Panc1 (cell line): ENCODE measurements at regions not wholly inside any gene's neighbourhood (a gene's known extent, or its start where the extent isn't known, plus 50 kb on each side); places are given as distances from the start of the nearest gene placed in this dataset.

ENCODE experiments used
- CTCF ChIP-seq: fragments of 450-650 bp; IDR thresholded peaks from 2 replicates; pipeline ENCODE4 v1.5.1; 2017; ENCODE audit warnings: mild to moderate bottlenecking
- POLR2AphosphoS5 ChIP-seq: IDR thresholded peaks from 2 replicates; pipeline ENCODE4 v1.6.1; 2012; ENCODE audit warnings: mild to moderate bottlenecking, low read depth, low read length, moderate library complexity
- TF ChIP-seq, protein P1 (sequence below), 2 experiments: IDR thresholded peaks; 2 replicates each; pipeline ENCODE4 v1.6.1; 2011 to 2012; ENCODE audit warnings: low read depth in 2 of 2, control low read depth in 1 of 2, low read length in 1 of 2, mild to moderate bottlenecking in 1 of 2, moderate library complexity in 1 of 2; ENCODE audit not compliant: insufficient read depth in 1 of 2

DNA sequence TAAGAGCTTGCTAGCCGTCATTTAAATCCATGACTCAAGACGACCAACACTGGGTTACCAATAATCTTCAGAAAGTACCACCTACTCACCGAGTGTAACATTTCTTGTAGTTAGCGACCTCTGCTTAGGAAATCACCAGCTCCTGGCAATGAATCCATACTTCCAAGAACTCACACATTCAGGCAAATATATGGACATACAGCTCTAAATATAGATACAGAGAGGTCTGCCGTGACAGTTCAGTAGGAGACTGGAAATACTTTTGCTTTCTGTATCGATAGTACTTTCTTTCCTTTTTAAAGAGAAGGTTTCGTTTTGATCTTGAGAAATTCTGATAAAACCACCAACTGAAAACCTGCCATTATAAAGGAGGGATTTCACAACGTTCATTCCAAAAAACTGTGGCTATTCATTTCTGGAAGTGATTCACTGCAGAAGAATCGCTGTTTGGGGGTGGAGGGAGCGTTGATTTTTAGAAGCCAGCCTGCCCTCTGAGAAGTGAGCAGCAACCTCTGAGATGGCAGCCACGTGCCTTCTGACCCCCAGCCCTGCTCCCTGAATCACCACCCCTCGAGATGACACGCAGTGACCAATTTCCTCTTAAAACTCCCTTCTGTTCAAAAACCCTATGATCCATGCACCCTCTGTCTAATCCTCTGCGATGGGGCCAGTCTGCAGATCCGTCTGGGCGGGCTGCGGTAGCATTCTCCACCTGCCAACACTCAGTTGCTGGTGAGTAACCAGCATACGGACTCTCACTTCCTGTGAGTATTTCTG is 179.0 kb upstream of the KLF14 start:
- no peak for TF ChIP-seq CTCF
- TF ChIP-seq POLR2AphosphoS5 = peak; percentile 1; the same call in 1 of the 2 replicates
- TF ChIP-seq, protein P1, sequence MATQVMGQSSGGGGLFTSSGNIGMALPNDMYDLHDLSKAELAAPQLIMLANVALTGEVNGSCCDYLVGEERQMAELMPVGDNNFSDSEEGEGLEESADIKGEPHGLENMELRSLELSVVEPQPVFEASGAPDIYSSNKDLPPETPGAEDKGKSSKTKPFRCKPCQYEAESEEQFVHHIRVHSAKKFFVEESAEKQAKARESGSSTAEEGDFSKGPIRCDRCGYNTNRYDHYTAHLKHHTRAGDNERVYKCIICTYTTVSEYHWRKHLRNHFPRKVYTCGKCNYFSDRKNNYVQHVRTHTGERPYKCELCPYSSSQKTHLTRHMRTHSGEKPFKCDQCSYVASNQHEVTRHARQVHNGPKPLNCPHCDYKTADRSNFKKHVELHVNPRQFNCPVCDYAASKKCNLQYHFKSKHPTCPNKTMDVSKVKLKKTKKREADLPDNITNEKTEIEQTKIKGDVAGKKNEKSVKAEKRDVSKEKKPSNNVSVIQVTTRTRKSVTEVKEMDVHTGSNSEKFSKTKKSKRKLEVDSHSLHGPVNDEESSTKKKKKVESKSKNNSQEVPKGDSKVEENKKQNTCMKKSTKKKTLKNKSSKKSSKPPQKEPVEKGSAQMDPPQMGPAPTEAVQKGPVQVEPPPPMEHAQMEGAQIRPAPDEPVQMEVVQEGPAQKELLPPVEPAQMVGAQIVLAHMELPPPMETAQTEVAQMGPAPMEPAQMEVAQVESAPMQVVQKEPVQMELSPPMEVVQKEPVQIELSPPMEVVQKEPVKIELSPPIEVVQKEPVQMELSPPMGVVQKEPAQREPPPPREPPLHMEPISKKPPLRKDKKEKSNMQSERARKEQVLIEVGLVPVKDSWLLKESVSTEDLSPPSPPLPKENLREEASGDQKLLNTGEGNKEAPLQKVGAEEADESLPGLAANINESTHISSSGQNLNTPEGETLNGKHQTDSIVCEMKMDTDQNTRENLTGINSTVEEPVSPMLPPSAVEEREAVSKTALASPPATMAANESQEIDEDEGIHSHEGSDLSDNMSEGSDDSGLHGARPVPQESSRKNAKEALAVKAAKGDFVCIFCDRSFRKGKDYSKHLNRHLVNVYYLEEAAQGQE (IDR thresholded peaks at IDR 0.05; ENCODE audit: insufficient read depth in 1 of 2, low read depth in 2 of 2, low read length in 1 of 2) = peak in 1 of 2 experiments; percentile 31; a peak in 1 of 4 replicates
